ENCODE measurements at regions not wholly inside any gene's neighbourhood (a gene's known extent, or its start where the extent isn't known, plus 50 kb on each side); places are given as distances from the start of the nearest gene placed in this dataset.

DNA sequence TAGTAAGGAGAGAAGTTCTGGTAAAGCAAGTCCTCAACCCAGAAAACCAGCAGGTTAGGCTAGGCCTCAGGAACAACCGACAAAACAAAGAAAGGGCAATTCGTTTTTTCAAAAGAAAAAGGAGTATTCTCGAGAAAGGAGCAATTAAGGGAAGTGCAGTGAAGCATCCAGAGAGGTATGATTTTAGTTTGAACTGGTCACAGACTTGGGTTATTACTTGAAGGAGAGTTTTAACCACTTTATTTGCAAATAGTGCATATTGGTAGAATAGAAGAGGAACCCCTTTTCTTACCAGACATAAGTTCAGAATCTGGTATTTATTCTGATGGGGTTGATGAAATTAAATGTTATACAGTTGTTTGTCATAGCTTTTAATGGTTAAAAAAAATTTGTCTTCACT lies 110.0 kb upstream of the GCFC2 start:
- TF ChIP-seq POLR2A (IDR thresholded peaks at IDR 0.05) (no peak), CTCF (IDR thresholded peaks at IDR 0.05) (no peak)

Data from uterus (tissue), 2 donors.